ENCODE measurements at regions not wholly inside any gene's neighbourhood (a gene's known extent, or its start where the extent isn't known, plus 50 kb on each side); places are given as distances from the start of the nearest gene placed in this dataset.

- TF ChIP-seq CTCF (IDR thresholded peaks at IDR 0.05 in 8 of 11, conservative IDR thresholded peaks at IDR 0.05 in 3 of 11): no peak
- no peak for TF ChIP-seq POLR2A (IDR thresholded peaks at IDR 0.05)
- no peak for TF ChIP-seq POLR2AphosphoS5 (IDR thresholded peaks at IDR 0.05)
Observed at GRCh38 chr13:78047151-78047550, 128.5 kb upstream of the EDNRB start.
